ENCODE measurements at regions not wholly inside any gene's neighbourhood (a gene's known extent, or its start where the extent isn't known, plus 50 kb on each side); places are given as distances from the start of the nearest gene placed in this dataset.

- TF ChIP-seq CTCF (IDR thresholded peaks at IDR 0.05) (no peak), POLR2A (IDR thresholded peaks at IDR 0.05) (no peak)
These were observed 250.2 kb downstream of the NUF2 start for GRCh38 chr1:163571950-163572349.
